Activated T-cell treated with anti-CD3 and anti-CD28 coated beads, Interleukin-2, amount 50 U/mL, for 72 hours (primary cell): ENCODE measurements at regions not wholly inside any gene's neighbourhood (a gene's known extent, or its start where the extent isn't known, plus 50 kb on each side); places are given as distances from the start of the nearest gene placed in this dataset.

Experiments used
- ATAC-seq, 2 donors: fragments of 150-1000 bp; cut with Tn5 transposase; replicated peaks in 1 of 2; 2 replicates each; pipeline ENCODE4 v1.10.0; 2021; ENCODE audit warnings: moderate library complexity in 2 of 2, mild to moderate bottlenecking in 1 of 2
- DNase-seq, 2 donors: peaks; one replicate each; pipeline ENCODE4 v3.0.0; 2021 to 2022; ENCODE audit warnings: mixed read lengths in 1 of 2
- H3K27ac Mint-ChIP-seq: one replicate; pipeline ENCODE4 v1.8.0; 2022; ENCODE audit warnings: mild to moderate bottlenecking, moderate library complexity, mixed read lengths
- H3K27me3 Mint-ChIP-seq: one replicate; pipeline ENCODE4 v1.8.0; 2022; ENCODE audit warnings: low read depth, mixed read lengths
- H3K36me3 Mint-ChIP-seq, 2 donors: one replicate each; pipeline ENCODE4 v1.8.0; 2022; ENCODE audit warnings: mixed read lengths in 2 of 2, mild to moderate bottlenecking in 1 of 2; ENCODE audit not compliant: insufficient read depth in 2 of 2
- H3K4me1 Mint-ChIP-seq: one replicate; pipeline ENCODE4 v1.8.0; 2022; ENCODE audit warnings: low read depth, mixed read lengths
- H3K4me3 Mint-ChIP-seq, 2 donors: one replicate each; pipeline ENCODE4 v1.8.0; 2022; ENCODE audit warnings: mild to moderate bottlenecking in 2 of 2, mixed read lengths in 2 of 2, moderate library complexity in 2 of 2
- H3K9me3 Mint-ChIP-seq, 2 donors: one replicate each; pipeline ENCODE4 v1.8.0; 2022; ENCODE audit warnings: mixed read lengths in 2 of 2

- Mint-ChIP-seq H3K27me3 (no peaks in the 10 kb centered on the region), H3K4me3 (no peak overlapping the region), H3K4me1 (no peaks in the 10 kb centered on the region), H3K27ac (no peak overlapping the region), H3K9me3 (no peaks in the 10 kb centered on the region), H3K36me3 (no peaks in the 10 kb centered on the region)
- no peak for DNase-seq
- no peak for ATAC-seq
These were observed 56.1 kb downstream of the RMI2 start for GRCh38 chr16:11401161-11402050.

- no peaks in the 10 kb centered on the region for H3K9me3 Mint-ChIP-seq
- H3K36me3 Mint-ChIP-seq, result no peaks in the 10 kb centered on the region
- ATAC-seq (no peak), DNase-seq (no peak)
- H3K27ac Mint-ChIP-seq, result no peak overlapping the region
- peaks cover 1% of the 10 kb centered on the region for H3K4me1 Mint-ChIP-seq
- no peaks in the 10 kb centered on the region for H3K27me3 Mint-ChIP-seq
- no peak overlapping the region for H3K4me3 Mint-ChIP-seq
These were observed 56.9 kb downstream of the RMI2 start for GRCh38 chr16:11402051-11402744.

- ATAC-seq (no peak), DNase-seq (no peak)
- H3K4me3 Mint-ChIP-seq, result no peak overlapping the region
- H3K27ac Mint-ChIP-seq, result no peak overlapping the region
- no peaks in the 10 kb centered on the region for H3K27me3 Mint-ChIP-seq
- H3K9me3 Mint-ChIP-seq, result no peaks in the 10 kb centered on the region
- H3K36me3 Mint-ChIP-seq, result no peaks in the 10 kb centered on the region
- peaks cover 6% of the 10 kb centered on the region for H3K4me1 Mint-ChIP-seq
These were observed 57.7 kb downstream of the RMI2 start for GRCh38 chr16:11402745-11403533.

- H3K9me3 Mint-ChIP-seq, result no peaks in the 10 kb centered on the region
- no peaks in the 10 kb centered on the region for H3K27me3 Mint-ChIP-seq
- ATAC-seq (no peak), DNase-seq (no peak)
- peaks cover 6% of the 10 kb centered on the region for H3K4me1 Mint-ChIP-seq
- no peaks in the 10 kb centered on the region for H3K36me3 Mint-ChIP-seq
- H3K4me3 Mint-ChIP-seq, result no peak overlapping the region
- H3K27ac Mint-ChIP-seq, result no peak overlapping the region
These were observed 58.2 kb downstream of the RMI2 start for GRCh38 chr16:11403534-11403795.

GRCh38 chr16:11403920-11404319 lies 58.7 kb downstream of the RMI2 start:
- Mint-ChIP-seq H3K36me3 (no peaks in the 10 kb centered on the region), H3K4me1 (peaks cover 6% of the 10 kb centered on the region), H3K27ac (no peak overlapping the region), H3K4me3 (no peak overlapping the region), H3K27me3 (no peaks in the 10 kb centered on the region), H3K9me3 (no peaks in the 10 kb centered on the region)
- ATAC-seq (no peak), DNase-seq (no peak)

GRCh38 chr16:11404603-11405002 lies 59.3 kb downstream of the RMI2 start:
- Mint-ChIP-seq H3K36me3 (no peaks in the 10 kb centered on the region), H3K9me3 (no peaks in the 10 kb centered on the region), H3K27me3 (no peaks in the 10 kb centered on the region), H3K4me1 (peaks cover 6% of the 10 kb centered on the region), H3K27ac (no peak overlapping the region), H3K4me3 (no peak overlapping the region)
- ATAC-seq, result no peak
- DNase-seq, result no peak

GRCh38 chr16:11405331-11406176 lies 60.3 kb downstream of the RMI2 start:
- Mint-ChIP-seq H3K4me3 (no peak overlapping the region), H3K27me3 (no peaks in the 10 kb centered on the region), H3K9me3 (no peaks in the 10 kb centered on the region), H3K27ac (no peak overlapping the region), H3K36me3 (no peaks in the 10 kb centered on the region), H3K4me1 (peaks cover 6% of the 10 kb centered on the region)
- DNase-seq (peak; percentile 61 to 64), ATAC-seq (peak; percentile 49 to 67)

- no peak for DNase-seq
These were observed 60.9 kb downstream of the RMI2 start for GRCh38 chr16:11406177-11406560.

GRCh38 chr16:11407047-11407982 lies 62.1 kb downstream of the RMI2 start:
- Mint-ChIP-seq H3K4me3 (no peak overlapping the region), H3K27me3 (no peaks in the 10 kb centered on the region), H3K9me3 (no peaks in the 10 kb centered on the region), H3K36me3 (no peaks in the 10 kb centered on the region), H3K27ac (peak overlapping the region; percentile 51), H3K4me1 (peaks cover 6% of the 10 kb centered on the region)
- DNase-seq (peak; percentile 56 to 68), ATAC-seq (peak; percentile 52 to 54)

More at GRCh38 chr16:11406177-11406560, 60.9 kb downstream of the RMI2 start:
- Mint-ChIP-seq H3K27me3 (no peaks in the 10 kb centered on the region), H3K4me1 (peaks cover 6% of the 10 kb centered on the region), H3K4me3 (no peak overlapping the region), H3K36me3 (no peaks in the 10 kb centered on the region), H3K27ac (no peak overlapping the region), H3K9me3 (no peaks in the 10 kb centered on the region)
- no peak for ATAC-seq

GRCh38 chr16:11408216-11408615 lies 63.0 kb downstream of the RMI2 start:
- no peaks in the 10 kb centered on the region for H3K36me3 Mint-ChIP-seq
- no peak for ATAC-seq
- DNase-seq, result no peak
- peaks cover 6% of the 10 kb centered on the region for H3K4me1 Mint-ChIP-seq
- no peak overlapping the region for H3K27ac Mint-ChIP-seq
- H3K27me3 Mint-ChIP-seq, result no peaks in the 10 kb centered on the region
- H3K9me3 Mint-ChIP-seq, result no peaks in the 10 kb centered on the region
- no peak overlapping the region for H3K4me3 Mint-ChIP-seq

- no peak overlapping the region for H3K27ac Mint-ChIP-seq
- no peaks in the 10 kb centered on the region for H3K36me3 Mint-ChIP-seq
- DNase-seq (no peak), ATAC-seq (no peak)
- H3K4me3 Mint-ChIP-seq, result no peak overlapping the region
- H3K27me3 Mint-ChIP-seq, result no peaks in the 10 kb centered on the region
- H3K4me1 Mint-ChIP-seq, result peaks cover 6% of the 10 kb centered on the region
- no peaks in the 10 kb centered on the region for H3K9me3 Mint-ChIP-seq
These were observed 64.1 kb downstream of the RMI2 start for GRCh38 chr16:11409398-11409797.
